Tibial artery (tissue), 4 donors: ENCODE measurements at regions not wholly inside any gene's neighbourhood (a gene's known extent, or its start where the extent isn't known, plus 50 kb on each side); places are given as distances from the start of the nearest gene placed in this dataset.

Experiments
- DNase-seq, 2 donors: peaks; one replicate each; pipeline ENCODE4 v3.0.0-alpha.2; 2019
- H3K27ac ChIP-seq, 2 donors: fragments of 200-600 bp; sonication (generic) in 1 of 2; 1 replicate in 1 of 2; 2 replicates in 1 of 2; pipeline ENCODE4 v1.5.1; 2018 to 2019; ENCODE audit warnings: mild to moderate bottlenecking in 1 of 2
- H3K27me3 ChIP-seq, 2 donors: fragments of 200-600 bp; sonication (generic) in 1 of 2; one replicate each; pipeline versions ENCODE4 v1.5.1 to v1.6.0; 2016 to 2019
- H3K36me3 ChIP-seq, 3 donors: fragments of 200-600 bp; sonication (generic) in 2 of 3; one replicate each; pipeline ENCODE4 v1.5.1; 2016 to 2019; ENCODE audit warnings: mild to moderate bottlenecking in 2 of 3
- H3K4me1 ChIP-seq, 4 donors: fragments of 200-600 bp; sonication (generic) in 2 of 4; 1 replicate in 3 of 4; 2 replicates in 1 of 4; pipeline ENCODE4 v1.5.1; 2016 to 2019
- H3K4me3 ChIP-seq, 2 donors: fragments of 200-600 bp; sonication (generic) in 1 of 2; 1 replicate in 1 of 2; 2 replicates in 1 of 2; pipeline ENCODE4 v1.5.1; 2018 to 2019; ENCODE audit warnings: mild to moderate bottlenecking in 2 of 2
- H3K9me3 ChIP-seq, 3 donors: fragments of 200-600 bp; sonication (generic) in 1 of 3; one replicate each; pipeline ENCODE4 v1.5.1; 2016 to 2019
- CTCF ChIP-seq, 2 experiments: fragments of 200-600 bp in 1 of 2; fragments of 450-650 bp in 1 of 2; IDR thresholded peaks; one replicate each; pipeline ENCODE4 v1.5.1; 2017 to 2019; ENCODE audit warnings: antibody characterized with exemption in 2 of 2, mild to moderate bottlenecking in 1 of 2, moderate library complexity in 1 of 2
- intact Hi-C: fragments of 100-400 bp; cut with DNase I; formaldehyde crosslinking; loops from one replicate; pipeline ENCODE4 v1.15.0; 2023; ENCODE audit warnings: low total_unique reads

GRCh38 chr2:59791004-59791618 is 762.3 kb downstream of the BCL11A start:
- no peak overlapping the region for H3K4me3 ChIP-seq
- intact Hi-C loops: no loop called here
- H3K36me3 ChIP-seq: no peaks in the 10 kb centered on the region
- H3K9me3 ChIP-seq: peaks cover 0 to 11% (median 0%) of the 10 kb centered on the region in 3 donors
- H3K27me3 ChIP-seq: no peaks in the 10 kb centered on the region
- H3K27ac ChIP-seq: no peak overlapping the region
- no peaks in the 10 kb centered on the region for H3K4me1 ChIP-seq
- no peak for TF ChIP-seq CTCF (IDR thresholded peaks at IDR 0.05)
- DNase-seq: no peak

- DNase-seq: no peak
- Histone ChIP-seq H3K27ac (no peak overlapping the region), H3K4me3 (no peak overlapping the region), H3K4me1 (no peaks in the 10 kb centered on the region), H3K9me3 (peaks cover 0 to 11% (median 0%) of the 10 kb centered on the region in 3 donors), H3K27me3 (no peaks in the 10 kb centered on the region), H3K36me3 (no peaks in the 10 kb centered on the region)
- intact Hi-C loops: no loop called here
- TF ChIP-seq CTCF (IDR thresholded peaks at IDR 0.05): no peak
Measured at GRCh38 chr2:59790186-59791003, 763.1 kb downstream of the BCL11A start.

- DNase-seq: no peak
- Histone ChIP-seq H3K27me3 (no peaks in the 10 kb centered on the region), H3K9me3 (peaks cover 0 to 9% (median 0%) of the 10 kb centered on the region in 3 donors), H3K36me3 (no peaks in the 10 kb centered on the region), H3K27ac (no peak overlapping the region), H3K4me3 (no peak overlapping the region), H3K4me1 (no peaks in the 10 kb centered on the region)
- TF ChIP-seq CTCF (IDR thresholded peaks at IDR 0.05): no peak
- intact Hi-C loops: no loop called here
Measured at GRCh38 chr2:59789523-59789922, 763.9 kb downstream of the BCL11A start.

- no peak for DNase-seq
- Histone ChIP-seq H3K27me3 (no peaks in the 10 kb centered on the region), H3K27ac (no peak overlapping the region), H3K9me3 (no peaks in the 10 kb centered on the region), H3K4me3 (no peak overlapping the region), H3K36me3 (no peaks in the 10 kb centered on the region), H3K4me1 (no peaks in the 10 kb centered on the region)
- intact Hi-C loops: no loop called here
- no peak for TF ChIP-seq CTCF (IDR thresholded peaks at IDR 0.05)
Measured at GRCh38 chr2:59787095-59787494, 766.4 kb downstream of the BCL11A start.

- no peak for DNase-seq
- Histone ChIP-seq H3K27me3 (no peaks in the 10 kb centered on the region), H3K27ac (no peak overlapping the region)
Measured at GRCh38 chr2:59786684-59787083, 766.8 kb downstream of the BCL11A start.

More at GRCh38 chr2:59786684-59787083, 766.8 kb downstream of the BCL11A start:
- H3K36me3 ChIP-seq: no peaks in the 10 kb centered on the region
- H3K4me3 ChIP-seq: no peak overlapping the region
- H3K4me1 ChIP-seq: no peaks in the 10 kb centered on the region
- H3K9me3 ChIP-seq: no peaks in the 10 kb centered on the region
- intact Hi-C loops: no loop called here
- no peak for TF ChIP-seq CTCF (IDR thresholded peaks at IDR 0.05)
